Stimulated activated CD4-positive, alpha-beta T cell treated with anti-CD3 and anti-CD28 coated beads, TNF-alpha, amount 100 ng/mL, for 1 hour (primary cell): ENCODE measurements at regions not wholly inside any gene's neighbourhood (a gene's known extent, or its start where the extent isn't known, plus 50 kb on each side); places are given as distances from the start of the nearest gene placed in this dataset.

Experiments used
- DNase-seq, 3 donors: peaks; one replicate each; pipeline ENCODE4 v3.0.0-alpha.2; 2020; ENCODE audit warnings: low read depth in 3 of 3, low spot score in 1 of 3

DNA sequence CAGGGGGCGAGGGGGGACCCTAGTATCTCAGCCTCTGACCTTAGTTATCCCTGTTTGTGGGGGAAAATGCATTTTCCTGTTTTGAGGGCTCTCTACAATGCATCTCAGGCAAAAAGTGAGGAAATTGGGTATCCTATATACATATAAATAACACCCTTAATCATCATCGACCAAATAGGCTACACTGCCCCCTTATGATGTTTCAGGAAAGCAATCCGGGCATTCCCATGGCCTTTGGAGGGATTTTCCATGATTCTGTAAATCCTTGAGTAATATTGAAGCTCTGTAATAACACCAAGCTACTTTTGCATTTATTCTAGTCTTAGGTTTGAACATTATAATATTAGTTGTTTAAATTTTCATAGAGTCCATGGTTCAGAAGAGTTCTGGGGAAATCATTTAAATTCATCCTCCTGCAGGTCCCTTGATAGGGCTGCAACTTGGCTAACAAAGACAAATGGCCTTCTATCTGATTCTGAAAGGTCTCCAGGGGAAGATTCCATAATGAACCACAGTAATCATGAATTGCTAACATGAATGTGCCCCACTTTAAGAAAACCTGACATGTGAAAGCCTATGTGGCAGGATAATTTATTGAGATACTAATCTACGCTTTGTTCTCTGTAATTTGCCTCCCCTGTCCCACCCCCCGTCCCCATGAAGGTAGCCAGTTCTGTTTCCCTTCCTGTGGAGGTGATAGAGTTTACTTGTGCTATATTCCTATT lies 91.5 kb upstream of the SCOC start:
- no peak for DNase-seq

DNA sequence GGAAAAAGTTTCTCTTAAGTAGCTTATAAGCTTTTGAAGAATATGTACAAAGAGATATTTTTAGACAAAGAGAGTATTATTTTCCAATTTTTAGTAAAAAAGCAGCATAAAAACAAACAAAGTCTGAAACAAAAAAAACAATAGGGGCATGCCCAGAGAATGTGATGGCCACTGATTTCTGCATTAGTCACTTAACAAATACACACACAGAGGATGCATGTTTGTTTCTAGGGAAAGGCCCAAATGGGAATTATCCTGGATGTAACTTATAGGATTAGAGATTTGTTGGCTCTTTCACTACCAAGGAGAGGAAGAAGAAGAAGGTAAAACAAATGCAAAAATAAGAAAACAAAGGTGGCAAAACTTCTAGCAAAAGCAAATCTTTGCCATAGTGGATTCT lies 95.9 kb upstream of the SCOC start:
- no peak for DNase-seq

DNA sequence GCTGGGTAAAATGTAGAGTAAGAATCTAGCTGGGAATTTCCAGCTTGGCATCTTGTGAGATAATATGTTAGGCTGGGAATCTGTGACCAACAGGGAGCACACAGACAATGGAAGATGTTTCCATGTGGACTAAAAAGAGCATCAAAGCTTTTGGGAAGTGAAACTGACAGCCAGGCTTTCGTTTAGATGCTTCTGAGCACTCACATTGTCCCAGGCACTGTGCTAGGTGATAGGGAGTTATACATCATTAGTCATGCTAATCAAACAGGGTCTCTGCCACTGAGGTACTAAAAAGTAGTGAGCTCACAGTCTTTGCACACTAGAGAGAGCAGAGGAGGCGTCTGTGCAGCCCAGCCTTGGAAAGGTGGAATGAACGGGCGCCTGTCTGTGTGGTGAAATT lies 101.9 kb upstream of the SCOC start:
- DNase-seq = no peak

DNA sequence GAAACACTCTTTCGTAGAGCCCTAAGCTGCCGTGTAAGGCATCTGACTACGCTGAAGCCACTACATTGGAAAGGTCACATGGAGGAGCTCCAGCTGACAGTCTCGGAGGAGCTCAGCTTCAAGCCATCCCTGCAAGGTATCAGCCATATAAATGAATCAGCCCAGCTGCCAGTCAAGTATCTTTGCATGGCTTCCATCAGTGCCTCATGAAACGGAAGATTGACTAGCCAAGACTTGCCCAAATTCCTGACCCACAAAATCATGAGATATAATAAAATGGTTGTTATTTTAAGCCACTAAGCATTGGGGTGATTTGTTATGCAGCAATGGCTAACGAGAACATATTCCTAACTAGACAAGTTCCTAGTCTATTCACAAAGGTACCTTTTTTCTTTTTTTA lies 104.1 kb upstream of the SCOC start:
- DNase-seq = no peak

DNA sequence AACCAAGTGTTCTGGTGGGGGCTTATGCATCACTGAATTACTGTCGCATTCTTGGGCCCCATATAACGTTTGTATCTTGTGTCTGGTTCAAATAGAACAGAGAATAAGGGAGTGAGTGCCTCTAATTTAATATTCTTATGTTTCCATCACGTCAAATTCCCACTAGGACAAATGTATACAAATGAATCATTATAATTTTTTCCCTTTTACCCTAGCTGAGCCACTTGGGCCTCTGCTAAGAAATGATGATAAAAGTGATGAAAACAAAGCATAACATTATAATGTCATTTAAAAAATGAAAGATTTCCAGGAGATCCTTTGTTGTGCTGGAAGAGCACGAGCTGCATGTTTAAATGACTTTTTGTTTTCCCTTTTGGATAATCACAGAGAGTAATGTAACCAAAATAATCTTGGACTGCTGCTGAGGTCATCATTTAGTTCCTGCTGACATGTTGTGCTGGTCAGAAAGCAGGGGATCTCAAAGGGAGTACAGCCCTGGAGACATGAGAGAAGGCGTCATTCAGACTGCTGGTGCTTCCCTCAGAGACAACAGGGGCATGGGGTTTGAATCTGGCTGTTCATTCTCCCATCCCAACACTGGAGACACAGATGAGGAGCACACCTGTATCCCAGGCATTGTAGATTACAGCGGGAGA lies 105.1 kb upstream of the SCOC start:
- DNase-seq = no peak

DNA sequence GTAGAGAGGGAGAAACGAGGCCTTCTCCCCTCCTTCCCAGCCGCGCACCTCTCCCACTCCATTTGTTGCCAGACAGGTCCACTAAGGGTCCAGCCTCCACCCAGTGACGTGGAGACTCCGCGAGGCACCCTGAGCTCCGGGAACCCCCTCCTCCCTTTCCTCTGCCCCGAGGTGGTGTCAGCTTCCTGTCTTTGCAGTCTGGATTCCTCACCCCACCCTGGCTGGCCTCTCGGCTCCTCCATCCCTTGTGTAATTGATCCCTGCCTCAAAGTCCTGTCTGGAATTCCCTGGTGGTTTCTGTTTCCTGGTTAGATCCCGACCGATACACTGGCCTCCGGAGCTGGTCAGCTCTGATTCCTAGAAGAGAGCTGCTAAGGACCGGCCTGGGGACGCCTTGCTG lies 105.9 kb upstream of the SCOC start:
- DNase-seq = no peak

DNA sequence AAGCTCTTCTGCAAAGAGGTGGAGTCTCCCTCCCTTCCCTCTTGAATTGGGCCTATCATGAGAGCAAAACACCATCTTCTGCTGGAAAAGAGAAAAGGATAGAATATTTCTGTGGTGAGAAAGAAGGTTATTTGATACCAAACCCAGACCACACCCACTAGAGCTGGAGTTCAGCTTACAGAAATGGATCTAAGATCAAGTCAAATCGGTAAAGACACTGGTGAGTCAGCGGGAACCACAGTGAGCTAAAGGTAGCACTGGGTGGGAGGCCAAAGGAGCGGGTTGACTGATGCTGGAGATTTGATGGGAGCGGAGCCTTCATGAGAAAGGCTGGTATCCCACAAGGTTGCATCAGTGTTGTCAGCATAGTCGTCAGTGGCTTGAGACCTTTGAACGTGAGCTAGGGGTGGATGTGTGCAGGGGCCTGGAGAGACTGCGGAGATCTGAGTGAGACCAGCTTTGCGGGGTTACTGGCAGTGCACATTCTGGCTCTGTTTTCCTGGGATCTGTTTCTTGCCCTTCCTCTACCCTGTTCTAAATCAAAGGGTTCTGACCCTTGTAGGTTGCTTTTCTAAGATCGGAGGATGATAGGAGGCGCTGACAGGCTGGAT lies 106.4 kb upstream of the SCOC start:
- no peak for DNase-seq

DNA sequence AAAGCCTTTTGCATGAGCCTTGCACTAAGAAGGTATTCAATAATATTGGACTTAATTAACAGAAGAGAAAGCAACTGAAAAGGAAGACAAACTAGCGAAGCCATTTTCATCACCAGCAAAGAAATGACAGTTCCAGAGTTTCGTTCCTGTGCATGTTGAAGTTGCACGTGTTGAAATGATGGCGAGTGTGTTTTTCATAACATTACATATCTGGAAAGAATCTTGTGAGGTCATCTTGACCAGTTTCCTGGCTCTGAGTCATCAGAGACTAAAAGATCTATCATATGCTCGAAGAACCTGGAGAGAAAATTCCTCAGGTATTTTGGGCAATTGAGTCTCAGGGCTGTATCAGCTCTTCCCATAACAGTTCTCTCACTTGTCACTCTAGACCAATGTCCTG lies 106.2 kb upstream of the MAML3 start:
- DNase-seq = no peak

DNA sequence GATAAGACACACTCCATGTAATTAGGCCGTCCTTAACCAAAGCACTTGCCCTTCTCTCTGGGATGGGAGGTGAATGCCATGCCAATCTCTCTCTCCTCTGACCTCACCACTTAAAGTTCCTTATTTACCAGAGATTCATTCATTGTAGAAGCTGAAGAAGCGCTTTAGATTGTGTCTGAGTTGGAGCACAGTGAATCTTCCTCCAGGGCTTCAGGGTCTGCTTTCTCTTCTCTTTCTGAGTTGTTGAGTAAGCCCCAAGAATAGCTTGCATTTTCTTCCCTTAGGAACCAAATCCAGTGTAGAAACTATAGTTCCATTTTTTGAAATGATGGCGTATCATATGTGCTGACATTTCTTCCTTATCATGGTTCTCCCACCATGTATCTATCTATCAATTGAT lies 104.5 kb upstream of the MAML3 start:
- no peak for DNase-seq

DNA sequence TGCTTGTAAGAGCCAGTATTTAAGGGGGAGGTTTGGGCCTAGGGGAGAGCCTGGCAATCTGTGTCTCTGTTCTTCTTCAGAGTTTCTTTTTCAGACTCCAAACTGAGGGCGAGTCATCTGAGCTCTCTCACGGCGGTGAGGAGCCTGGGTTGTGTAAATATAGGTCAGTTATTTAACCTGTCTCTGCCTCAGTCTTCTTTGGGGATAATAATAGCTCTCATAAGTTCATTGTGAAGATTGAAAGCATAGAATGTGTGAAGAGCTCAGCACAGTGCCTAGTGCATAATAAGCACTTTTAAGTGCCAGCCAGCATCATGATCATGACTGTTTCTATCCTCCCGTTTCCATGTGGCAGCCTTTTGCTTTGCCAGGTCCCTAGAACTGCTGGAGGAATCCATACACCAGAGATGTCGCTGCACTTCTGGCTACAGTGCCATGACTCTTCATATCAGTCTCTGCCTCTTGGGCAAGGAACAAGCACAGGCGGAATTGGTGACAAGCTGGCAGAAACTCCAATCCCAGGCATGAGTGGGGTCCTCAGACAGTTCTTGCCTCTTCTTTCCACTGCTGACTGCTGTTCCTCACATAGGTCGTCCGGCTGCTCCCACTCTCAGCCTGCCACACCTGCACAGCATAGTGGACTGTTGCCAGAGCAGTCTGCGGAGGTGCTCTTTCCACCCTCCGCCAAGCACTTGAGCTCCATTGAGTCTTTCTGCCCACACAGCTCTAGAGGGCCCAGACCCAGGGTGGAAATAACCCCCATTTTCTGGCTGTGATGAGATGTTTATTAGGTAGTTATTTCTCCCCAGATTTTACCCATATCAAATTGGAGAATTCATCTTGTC lies 103.7 kb upstream of the MAML3 start:
- DNase-seq = no peak

DNA sequence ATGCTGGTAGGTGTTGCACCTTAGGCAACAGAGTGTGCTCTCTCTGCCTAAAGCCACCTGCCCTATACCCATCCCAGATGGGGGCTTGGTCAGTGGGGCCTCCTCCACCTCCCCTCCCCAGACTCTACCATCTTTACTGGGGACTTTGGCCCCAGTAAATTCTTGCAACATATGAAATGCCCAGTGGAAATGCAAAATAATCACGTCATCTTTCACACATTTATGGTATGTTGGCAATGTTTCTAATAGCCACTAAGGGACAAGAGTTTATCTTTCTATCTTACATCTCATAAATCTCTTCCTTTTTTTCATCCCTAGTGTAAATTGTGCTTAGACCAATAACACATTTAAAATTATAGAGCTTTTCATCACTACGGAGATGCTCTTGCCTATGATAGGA lies 103.0 kb upstream of the MAML3 start:
- no peak for DNase-seq

DNA sequence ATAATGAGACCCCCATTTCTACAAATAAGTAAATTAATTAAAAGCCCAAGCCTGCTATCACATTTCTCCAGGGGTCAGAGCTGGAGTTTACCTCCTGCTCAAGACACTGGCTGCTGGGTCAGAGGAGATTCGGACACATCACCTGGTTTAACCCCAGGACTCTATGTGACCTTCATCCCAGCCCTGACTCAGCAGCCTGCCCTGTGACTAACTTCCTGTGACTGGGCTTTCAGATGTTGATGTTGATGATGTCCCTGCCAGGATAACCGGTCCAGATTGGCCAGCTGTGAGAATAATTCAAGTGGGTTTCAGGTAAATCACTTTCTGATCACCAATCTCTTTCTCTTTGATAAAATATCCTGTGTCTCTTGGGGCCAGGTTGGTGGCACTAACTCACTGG lies 102.4 kb upstream of the MAML3 start:
- DNase-seq = no peak

DNA sequence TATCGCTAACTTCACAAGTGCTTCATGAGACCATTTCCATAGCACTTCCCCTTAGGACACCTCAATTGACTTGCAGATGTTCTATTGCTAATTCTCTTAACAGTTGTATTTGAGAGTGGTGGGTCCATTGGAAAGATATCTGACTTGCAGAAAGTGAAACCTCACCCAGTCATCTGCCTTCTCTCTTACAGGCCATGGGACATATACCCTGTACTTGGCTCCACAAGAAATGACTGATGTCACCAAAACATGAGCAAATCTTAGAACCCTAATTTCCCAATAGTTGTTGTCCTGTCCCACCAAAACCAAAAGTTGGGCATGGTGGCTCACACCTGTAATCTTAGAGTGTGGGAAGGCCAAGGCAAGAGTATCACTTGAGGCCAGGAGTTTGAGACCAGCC lies 101.9 kb upstream of the MAML3 start:
- DNase-seq = no peak

DNA sequence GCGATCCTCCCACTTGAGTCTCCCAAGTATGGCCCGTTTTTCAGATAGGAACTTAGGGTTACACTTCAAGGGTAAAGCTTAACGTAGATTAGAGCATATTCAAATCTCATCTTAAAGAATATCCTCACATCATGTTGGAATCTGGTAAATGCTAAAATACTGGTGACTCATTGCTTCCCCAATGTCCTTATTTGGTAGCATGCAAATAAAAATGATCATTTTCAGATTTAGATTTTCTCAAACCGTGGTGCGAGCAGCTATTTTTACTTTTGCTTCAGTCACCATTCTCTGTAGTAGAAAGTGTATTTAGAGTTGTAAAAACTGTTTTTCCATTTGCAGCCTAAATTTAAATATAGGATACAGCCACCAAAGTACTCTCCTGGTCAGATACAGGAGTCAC lies 101.5 kb upstream of the MAML3 start:
- no peak for DNase-seq

DNA sequence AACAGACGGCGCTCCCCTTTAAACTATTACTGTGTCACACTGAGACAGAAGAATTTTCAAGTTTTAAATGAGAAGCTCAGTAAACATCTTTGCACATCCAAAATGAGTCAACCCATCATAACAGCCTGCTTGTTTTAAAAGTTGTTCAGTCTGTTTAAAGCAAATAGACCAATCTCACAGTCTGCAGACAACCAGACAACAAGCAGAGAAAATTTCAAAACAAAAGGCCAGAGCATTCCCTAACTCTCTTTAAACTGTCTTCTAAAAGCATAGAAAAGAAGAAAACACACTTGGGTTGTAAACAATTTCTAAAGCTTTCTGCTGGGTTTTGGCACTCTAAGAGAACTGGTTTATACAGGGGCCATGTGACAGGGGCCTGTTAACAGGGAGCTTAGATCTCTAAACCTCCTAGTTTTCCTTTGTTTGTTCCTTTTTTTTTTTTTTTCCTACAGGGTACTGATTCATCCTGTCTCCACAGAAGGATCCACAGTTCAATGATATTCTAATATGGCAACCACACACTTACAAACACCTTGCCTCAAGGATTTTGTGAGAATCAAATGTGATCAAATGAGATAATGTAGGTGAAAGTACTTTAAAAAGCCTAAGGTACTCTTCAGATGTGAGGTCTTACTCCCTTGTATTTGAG lies 100.8 kb upstream of the MAML3 start:
- DNase-seq = no peak

DNA sequence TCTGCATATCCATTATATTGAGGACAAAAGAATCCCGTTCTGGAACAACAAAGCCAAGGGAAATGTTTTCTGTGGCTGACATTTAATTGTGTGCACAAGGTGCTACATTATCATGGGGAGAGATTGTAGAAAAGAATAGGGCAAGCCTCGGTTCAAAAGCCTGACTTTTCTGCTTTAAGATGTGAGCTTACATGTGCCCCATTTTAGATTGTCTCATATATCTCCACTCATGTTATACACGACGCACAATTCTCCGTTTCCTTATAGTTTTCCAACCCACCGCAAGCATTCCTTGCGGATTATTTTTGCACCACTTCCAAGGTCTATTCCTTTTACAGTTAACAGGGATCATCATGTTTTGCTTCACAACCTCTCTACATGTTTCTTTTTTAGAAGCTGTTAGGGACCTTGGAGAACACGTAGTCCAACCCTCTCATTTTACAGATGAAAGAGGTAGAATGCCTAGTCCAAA lies 99.6 kb upstream of the MAML3 start:
- DNase-seq = no peak

DNA sequence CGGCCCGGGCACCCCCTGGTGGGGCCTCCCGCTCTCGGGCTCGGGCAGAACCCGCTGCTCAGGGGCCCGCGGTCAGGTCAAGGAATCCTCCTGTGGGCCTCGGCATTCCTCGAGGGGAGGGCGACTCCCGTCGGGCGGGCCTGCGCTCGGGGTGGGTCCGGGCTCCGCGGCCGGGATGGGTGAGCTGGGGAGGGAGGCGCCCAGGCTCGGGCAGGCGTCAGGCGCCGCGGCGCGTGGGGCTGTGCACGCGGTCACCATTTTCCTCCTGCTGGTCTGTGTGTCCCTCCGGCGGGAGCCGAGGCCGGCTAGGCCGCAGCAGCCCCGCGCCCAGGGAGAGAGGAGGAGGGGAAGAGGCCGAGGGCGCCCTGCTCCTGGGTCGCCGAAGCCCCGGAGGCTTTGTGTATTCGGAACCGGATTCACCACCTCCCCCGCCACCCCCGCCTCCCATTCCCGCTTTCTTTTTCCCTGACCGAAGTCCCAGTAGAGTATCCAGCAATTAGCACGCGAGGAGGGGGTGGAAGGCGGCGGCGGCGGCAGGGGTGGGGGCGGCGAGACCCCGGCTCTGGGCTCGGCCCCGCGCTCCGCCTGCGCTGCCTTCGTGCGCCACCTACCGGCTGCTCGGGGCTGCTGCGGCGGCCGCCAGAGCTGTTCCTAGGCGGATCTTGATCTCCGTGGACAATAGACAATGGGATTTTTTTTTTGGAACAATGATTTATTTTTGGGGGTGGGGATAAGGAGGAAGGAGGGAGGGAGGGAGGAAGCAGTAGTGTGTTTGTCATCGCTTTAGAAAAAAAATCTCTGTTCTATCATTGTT lies 99.0 kb upstream of the MAML3 start:
- DNase-seq = peak in 2 of 3 donors; percentile 28 to 62

DNA sequence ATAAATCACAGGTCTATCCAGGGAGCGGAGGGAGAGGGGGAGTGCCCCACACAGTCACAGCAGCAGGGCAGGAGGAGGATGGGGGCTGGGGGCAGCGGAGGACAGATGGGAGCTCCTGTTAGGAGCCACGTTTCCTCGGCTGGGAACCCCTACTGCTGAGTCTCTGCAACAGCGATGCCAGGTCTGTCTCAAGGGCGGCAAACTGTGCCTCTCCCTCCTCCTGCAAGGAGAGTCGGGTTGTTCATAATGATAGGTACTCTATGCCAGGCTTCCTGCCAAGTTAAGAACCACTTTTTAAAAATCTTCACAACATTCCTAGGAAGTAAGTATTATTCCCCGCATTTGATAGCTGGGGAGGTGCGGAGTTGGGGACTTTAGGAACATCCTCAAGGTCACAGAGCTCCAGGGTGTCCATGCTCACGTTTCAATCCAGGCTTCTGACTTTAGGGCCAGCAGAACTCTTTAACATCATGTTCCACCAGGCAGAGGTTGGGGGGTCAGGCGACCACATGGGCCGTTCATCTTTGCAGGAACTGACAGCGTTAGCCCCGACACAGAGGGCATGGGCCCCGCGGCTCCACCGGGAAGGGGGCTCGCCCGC lies 98.3 kb upstream of the MAML3 start:
- DNase-seq = no peak

DNA sequence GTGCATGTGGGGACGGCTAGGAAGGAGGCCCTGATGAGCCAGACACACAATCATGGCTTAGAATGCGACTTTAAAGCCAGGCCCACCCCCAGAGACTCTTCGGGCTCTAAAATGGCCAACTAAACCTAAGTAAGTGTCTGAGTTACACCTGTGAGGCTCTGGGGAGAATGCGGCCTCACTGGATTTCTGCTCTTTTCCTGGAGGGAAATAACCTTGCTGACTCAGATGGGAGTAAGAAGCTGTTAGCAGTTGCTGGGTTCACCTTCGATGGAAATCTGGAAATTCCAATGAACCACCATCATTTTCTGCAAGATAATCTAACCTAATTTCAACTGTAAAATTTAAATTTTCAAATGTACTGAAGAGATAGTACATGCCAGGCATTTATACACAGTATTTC lies 97.6 kb upstream of the MAML3 start:
- DNase-seq = no peak

DNA sequence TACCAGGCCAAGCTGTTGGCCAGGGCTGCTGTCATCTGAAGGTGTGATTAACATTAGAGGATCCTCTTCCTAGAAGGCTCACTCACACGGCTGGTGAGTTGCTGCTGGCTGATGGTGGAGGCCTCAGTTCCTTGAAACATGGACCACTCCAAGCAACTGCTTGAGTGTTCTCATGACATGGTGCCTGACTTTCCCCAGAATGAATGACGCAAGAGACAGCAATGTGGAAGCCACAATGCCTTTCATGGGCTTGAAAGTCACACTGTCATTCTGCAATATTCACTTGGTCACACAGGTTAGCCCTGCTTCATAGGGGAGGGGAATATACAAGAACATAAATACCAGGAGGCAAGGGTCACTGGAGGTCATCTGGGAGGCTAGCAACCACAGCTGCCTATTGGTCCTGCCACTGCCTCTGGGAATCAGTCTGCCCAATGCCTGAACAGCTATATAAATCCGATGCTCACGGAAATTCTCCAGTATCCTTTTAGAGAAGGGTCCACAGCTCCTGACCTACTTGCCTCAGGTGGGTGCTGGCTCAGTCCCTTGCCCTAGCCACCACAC lies 97.1 kb upstream of the MAML3 start:
- no peak for DNase-seq
